Endodermal cell (in vitro differentiated cells): ENCODE measurements at regions not wholly inside any gene's neighbourhood (a gene's known extent, or its start where the extent isn't known, plus 50 kb on each side); places are given as distances from the start of the nearest gene placed in this dataset.

Experiments
- DNase-seq: peaks from one replicate; pipeline ENCODE4 v3.0.0-alpha.2; 2017
- H3K27ac ChIP-seq: 2 replicates; pipeline ENCODE4 v1.5.1; 2013; ENCODE audit warnings: mild to moderate bottlenecking, low read depth, low read length, moderate library complexity
- H3K27me3 ChIP-seq: 2 replicates; pipeline ENCODE4 v1.6.1; 2013; ENCODE audit warnings: mild to moderate bottlenecking, low read length, moderate library complexity; ENCODE audit not compliant: insufficient read depth, control insufficient read depth, poor library complexity, severe bottlenecking
- H3K36me3 ChIP-seq: 2 replicates; pipeline ENCODE4 v1.7.0; 2013; ENCODE audit warnings: mild to moderate bottlenecking, low read length, moderate library complexity; ENCODE audit not compliant: control insufficient read depth, insufficient read depth
- H3K4me1 ChIP-seq: one replicate; pipeline ENCODE4 v1.7.0; 2013; ENCODE audit warnings: low read length; ENCODE audit not compliant: control insufficient read depth, insufficient read depth
- H3K4me3 ChIP-seq: 2 replicates; pipeline ENCODE4 v1.5.1; 2013; ENCODE audit warnings: mild to moderate bottlenecking, low read length, moderate library complexity
- H3K9ac ChIP-seq: 2 replicates; pipeline ENCODE4 v1.6.1; 2013; ENCODE audit warnings: mild to moderate bottlenecking, low read length, moderate library complexity; ENCODE audit not compliant: poor library complexity, severe bottlenecking; ENCODE audit errors: extremely low read depth
- H3K9me3 ChIP-seq: 2 replicates; pipeline ENCODE4 v1.6.1; 2013; ENCODE audit warnings: mild to moderate bottlenecking, low read length, moderate library complexity; ENCODE audit not compliant: control insufficient read depth
- H3K27ac Mint-ChIP-seq: 2 replicates; pipeline ENCODE4 v1.8.0; 2020; ENCODE audit warnings: mixed read lengths
- H3K27me3 Mint-ChIP-seq: 2 replicates; pipeline ENCODE4 v1.8.0; 2021; ENCODE audit warnings: mild to moderate bottlenecking, mixed read lengths; ENCODE audit not compliant: insufficient read depth
- H3K36me3 Mint-ChIP-seq: 2 replicates; pipeline ENCODE4 v1.8.0; 2020; ENCODE audit warnings: low read depth, mixed read lengths
- H3K4me1 Mint-ChIP-seq: 2 replicates; pipeline ENCODE4 v1.8.0; 2020; ENCODE audit warnings: mixed read lengths
- H3K4me3 Mint-ChIP-seq: 2 replicates; pipeline ENCODE4 v1.8.0; 2020; ENCODE audit warnings: mild to moderate bottlenecking, moderate library complexity, mixed read lengths
- H3K9me3 Mint-ChIP-seq: 2 replicates; pipeline ENCODE4 v1.8.0; 2020; ENCODE audit warnings: mild to moderate bottlenecking, mixed read lengths
- WGBS, 2 experiments: methylation state at CpG; one replicate each; pipeline versions ENCODE4 v1.1.5 to v1.1.7; 2013; ENCODE audit warnings: missing lambda C conversion rate in 2 of 2, mixed read lengths in 1 of 2; ENCODE audit not compliant: insufficient coverage in 1 of 2, insufficient read length in 1 of 2; 5-methylcytosine and 5-hydroxymethylcytosine counted together
- TF ChIP-seq, protein P1 (sequence below): fragments of 200-600 bp; sonication (generic); conservative IDR thresholded peaks from 2 replicates; pipeline ENCODE4 v1.5.0; 2021; ENCODE audit warnings: antibody characterized with exemption, mild to moderate bottlenecking

DNA sequence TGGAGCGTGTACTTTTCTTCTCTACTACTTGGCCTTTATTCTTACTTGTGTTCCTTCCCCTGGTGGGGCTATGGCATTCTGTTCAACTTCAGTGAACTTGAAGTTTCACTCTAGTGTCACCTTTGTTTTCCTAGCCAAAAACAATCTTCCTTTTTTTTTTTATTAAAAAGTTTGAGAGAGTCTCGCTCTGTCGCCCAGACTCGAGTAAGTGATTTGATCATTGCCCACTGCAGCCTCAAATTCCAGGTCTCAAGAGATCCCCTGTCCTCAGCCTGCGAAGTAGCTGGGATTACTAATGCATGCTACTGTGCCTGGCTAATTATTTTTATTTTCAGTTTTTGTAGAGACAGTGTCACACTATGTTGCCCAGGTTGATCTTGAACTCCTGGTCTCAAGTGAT is 124.8 kb downstream of the SST start:
- H3K4me3 Mint-ChIP-seq: no peak overlapping the region
- H3K4me1 Mint-ChIP-seq: no peaks in the 10 kb centered on the region
- TF ChIP-seq, protein P1, sequence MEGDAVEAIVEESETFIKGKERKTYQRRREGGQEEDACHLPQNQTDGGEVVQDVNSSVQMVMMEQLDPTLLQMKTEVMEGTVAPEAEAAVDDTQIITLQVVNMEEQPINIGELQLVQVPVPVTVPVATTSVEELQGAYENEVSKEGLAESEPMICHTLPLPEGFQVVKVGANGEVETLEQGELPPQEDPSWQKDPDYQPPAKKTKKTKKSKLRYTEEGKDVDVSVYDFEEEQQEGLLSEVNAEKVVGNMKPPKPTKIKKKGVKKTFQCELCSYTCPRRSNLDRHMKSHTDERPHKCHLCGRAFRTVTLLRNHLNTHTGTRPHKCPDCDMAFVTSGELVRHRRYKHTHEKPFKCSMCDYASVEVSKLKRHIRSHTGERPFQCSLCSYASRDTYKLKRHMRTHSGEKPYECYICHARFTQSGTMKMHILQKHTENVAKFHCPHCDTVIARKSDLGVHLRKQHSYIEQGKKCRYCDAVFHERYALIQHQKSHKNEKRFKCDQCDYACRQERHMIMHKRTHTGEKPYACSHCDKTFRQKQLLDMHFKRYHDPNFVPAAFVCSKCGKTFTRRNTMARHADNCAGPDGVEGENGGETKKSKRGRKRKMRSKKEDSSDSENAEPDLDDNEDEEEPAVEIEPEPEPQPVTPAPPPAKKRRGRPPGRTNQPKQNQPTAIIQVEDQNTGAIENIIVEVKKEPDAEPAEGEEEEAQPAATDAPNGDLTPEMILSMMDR: no peak
- Histone ChIP-seq H3K27me3 (no peaks in the 10 kb centered on the region), H3K36me3 (no peaks in the 10 kb centered on the region), H3K27ac (no peak overlapping the region), H3K9ac (no peak overlapping the region), H3K4me3 (no peak overlapping the region), H3K9me3 (peaks cover 4% of the 10 kb centered on the region), H3K4me1 (no peaks in the 10 kb centered on the region)
- H3K27ac Mint-ChIP-seq: no peak overlapping the region
- H3K36me3 Mint-ChIP-seq: no peaks in the 10 kb centered on the region
- H3K9me3 Mint-ChIP-seq: peaks cover 3% of the 10 kb centered on the region
- DNase-seq: no peak
- peaks cover 3% of the 10 kb centered on the region for H3K27me3 Mint-ChIP-seq
- WGBS, 2 experiments: 89 to 98% methylated on average over 5 of the region's 5 CpGs

DNA sequence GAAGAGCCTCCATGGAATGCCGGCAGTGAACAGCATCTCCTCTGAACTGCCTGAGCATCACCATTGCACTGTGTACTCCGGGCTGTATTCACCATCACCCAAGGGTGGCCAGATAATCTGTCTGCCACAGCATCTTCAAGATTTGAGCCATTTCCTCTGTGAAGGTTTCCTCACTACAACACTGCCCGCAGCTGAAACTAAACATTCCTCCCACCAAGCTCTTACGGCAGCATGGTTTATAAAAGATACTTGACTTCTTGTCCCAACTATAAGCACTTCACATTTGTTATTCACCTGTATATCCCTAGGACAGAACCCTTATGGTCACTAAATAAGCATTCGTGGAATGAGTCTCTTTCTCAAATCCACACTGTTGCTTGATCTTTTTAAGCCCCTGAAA is 125.9 kb downstream of the SST start:
- TF ChIP-seq, protein P1: no peak
- Histone ChIP-seq H3K9ac (no peak overlapping the region), H3K4me1 (no peaks in the 10 kb centered on the region), H3K27ac (no peak overlapping the region), H3K36me3 (no peaks in the 10 kb centered on the region), H3K4me3 (no peak overlapping the region), H3K27me3 (no peaks in the 10 kb centered on the region), H3K9me3 (peaks cover 4% of the 10 kb centered on the region)
- DNase-seq: no peak
- Mint-ChIP-seq H3K9me3 (peaks cover 5% of the 10 kb centered on the region), H3K4me3 (no peak overlapping the region), H3K4me1 (no peaks in the 10 kb centered on the region), H3K27ac (no peak overlapping the region), H3K36me3 (no peaks in the 10 kb centered on the region), H3K27me3 (peaks cover 3% of the 10 kb centered on the region)
- WGBS, 2 experiments: 88 to 93% methylated on average over 4 to 5 of the region's 5 CpGs

DNA sequence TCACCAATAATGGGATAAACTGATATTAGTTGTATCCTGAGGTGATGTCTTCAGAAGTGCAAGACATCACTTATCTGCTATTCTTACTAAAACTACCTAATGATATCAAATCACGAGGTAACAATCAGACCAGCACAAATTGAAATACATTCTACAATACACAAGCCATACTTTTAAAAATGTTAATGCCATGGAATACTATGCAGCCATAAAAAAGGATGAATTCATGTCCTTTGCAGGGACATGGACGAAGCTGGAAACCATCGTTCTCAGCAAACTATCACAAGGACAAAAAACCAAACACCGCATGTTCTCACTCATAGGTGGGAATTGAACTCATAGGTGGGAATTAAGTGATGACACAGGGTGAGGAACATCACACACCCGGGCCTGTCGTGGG is 129.3 kb downstream of the SST start:
- Histone ChIP-seq H3K9me3 (peaks cover 4% of the 10 kb centered on the region), H3K4me1 (no peaks in the 10 kb centered on the region), H3K36me3 (no peaks in the 10 kb centered on the region), H3K9ac (no peak overlapping the region), H3K4me3 (no peak overlapping the region), H3K27ac (no peak overlapping the region), H3K27me3 (no peaks in the 10 kb centered on the region)
- WGBS, 2 experiments: 77 to 95% methylated on average over 5 to 6 of the region's 6 CpGs
- no peak for DNase-seq
- H3K4me1 Mint-ChIP-seq: no peaks in the 10 kb centered on the region
- no peaks in the 10 kb centered on the region for H3K36me3 Mint-ChIP-seq
- no peak overlapping the region for H3K4me3 Mint-ChIP-seq
- peaks cover 5% of the 10 kb centered on the region for H3K9me3 Mint-ChIP-seq
- TF ChIP-seq, protein P1: no peak
- H3K27me3 Mint-ChIP-seq: no peaks in the 10 kb centered on the region
- no peak overlapping the region for H3K27ac Mint-ChIP-seq
